Hepatocyte (in vitro differentiated cells): ENCODE measurements at regions not wholly inside any gene's neighbourhood (a gene's known extent, or its start where the extent isn't known, plus 50 kb on each side); places are given as distances from the start of the nearest gene placed in this dataset.

Experiments used
- DNase-seq: peaks from one replicate; pipeline ENCODE4 v3.0.0-alpha.2; 2016; ENCODE audit warnings: low spot score
- H2AFZ ChIP-seq: fragments of 200-600 bp; sonication (generic); 2 replicates; pipeline ENCODE4 v1.6.0; 2016; ENCODE audit warnings: antibody characterized with exemption, mild to moderate bottlenecking
- H3K27ac ChIP-seq: fragments of 200-600 bp; sonication (generic); 2 replicates; pipeline ENCODE4 v1.5.1; 2016; ENCODE audit warnings: mild to moderate bottlenecking
- H3K27me3 ChIP-seq: fragments of 200-600 bp; sonication (generic); 2 replicates; pipeline ENCODE4 v1.6.1; 2016
- H3K36me3 ChIP-seq: fragments of 200-600 bp; sonication (generic); replicated peaks from 2 replicates; pipeline ENCODE4 v1.5.1; 2016; ENCODE audit warnings: low read depth; ENCODE audit not compliant: insufficient read depth
- H3K4me1 ChIP-seq: fragments of 200-600 bp; sonication (generic); 2 replicates; pipeline ENCODE4 v1.5.1; 2016; ENCODE audit warnings: mild to moderate bottlenecking, moderate library complexity; ENCODE audit not compliant: insufficient read depth
- H3K4me2 ChIP-seq: fragments of 200-600 bp; sonication (generic); 2 replicates; pipeline ENCODE4 v1.6.0; 2016
- H3K4me3 ChIP-seq: fragments of 200-600 bp; sonication (generic); 2 replicates; pipeline ENCODE4 v1.5.1; 2016; ENCODE audit warnings: mild to moderate bottlenecking
- H3K79me2 ChIP-seq: fragments of 200-600 bp; sonication (generic); 2 replicates; pipeline ENCODE4 v1.6.0; 2017; ENCODE audit warnings: mild to moderate bottlenecking
- H3K9me2 ChIP-seq: fragments of 200-600 bp; sonication (generic); replicated peaks from 2 replicates; pipeline ENCODE4 v1.6.0; 2017; ENCODE audit warnings: mild to moderate bottlenecking; ENCODE audit not compliant: insufficient read depth
- H3K9me3 ChIP-seq: fragments of 200-600 bp; sonication (generic); 2 replicates; pipeline ENCODE4 v1.5.1; 2016; ENCODE audit warnings: low read depth, mild to moderate bottlenecking
- H4K20me1 ChIP-seq: fragments of 200-600 bp; sonication (generic); 2 replicates; pipeline ENCODE4 v1.6.0; 2016; ENCODE audit warnings: mild to moderate bottlenecking; ENCODE audit not compliant: insufficient read depth, poor library complexity, severe bottlenecking
- CTCF ChIP-seq: fragments of 200-600 bp; sonication (generic); IDR thresholded peaks from 2 replicates; pipeline ENCODE4 v1.5.1; 2016; ENCODE audit warnings: antibody characterized with exemption, mild to moderate bottlenecking; ENCODE audit not compliant: poor library complexity
- EZH2 ChIP-seq: fragments of 200-600 bp; sonication (generic); IDR thresholded peaks from 2 replicates; pipeline ENCODE4 v1.6.1; 2016; ENCODE audit warnings: antibody characterized with exemption, mild to moderate bottlenecking, borderline replicate concordance
- EZH2phosphoT487 ChIP-seq: fragments of 200-600 bp; sonication (generic); IDR thresholded peaks from one replicate; pipeline ENCODE4 v1.6.1; 2018; ENCODE audit warnings: antibody characterized with exemption, mild to moderate bottlenecking, low read depth, moderate library complexity; ENCODE audit not compliant: unreplicated experiment, severe bottlenecking
- WGBS: methylation state at CpG from one replicate; pipeline ENCODE4 v1.1.6; 2016; ENCODE audit warnings: low lambda C conversion rate; ENCODE audit errors: missing lambda C conversion rate; 5-methylcytosine and 5-hydroxymethylcytosine counted together

- H3K27ac ChIP-seq: no peak overlapping the region
- no peaks in the 10 kb centered on the region for H3K79me2 ChIP-seq
- TF ChIP-seq CTCF (no peak), EZH2phosphoT487 (no peak), EZH2 (no peak)
- no peaks in the 10 kb centered on the region for H3K27me3 ChIP-seq
- no peaks in the 10 kb centered on the region for H3K9me2 ChIP-seq
- H2AFZ ChIP-seq: no peak overlapping the region
- WGBS: 97% methylated on average over 6 of the region's 6 CpGs
- H4K20me1 ChIP-seq: no peaks in the 10 kb centered on the region
- no peak overlapping the region for H3K4me2 ChIP-seq
- H3K4me1 ChIP-seq: no peaks in the 10 kb centered on the region
- DNase-seq: no peak
- no peak overlapping the region for H3K4me3 ChIP-seq
- H3K36me3 ChIP-seq: no peaks in the 10 kb centered on the region
- H3K9me3 ChIP-seq: no peaks in the 10 kb centered on the region
Observed at GRCh38 chr1:157419845-157420542, 132.3 kb downstream of the FCRL5 start.

GRCh38 chr1:157418659-157419058 lies 133.7 kb downstream of the FCRL5 start:
- no peak for TF ChIP-seq EZH2
- TF ChIP-seq EZH2phosphoT487: no peak
- TF ChIP-seq CTCF: no peak
- Histone ChIP-seq H2AFZ (no peak overlapping the region), H3K27me3 (no peaks in the 10 kb centered on the region), H3K79me2 (no peaks in the 10 kb centered on the region), H3K4me2 (no peak overlapping the region), H3K9me3 (no peaks in the 10 kb centered on the region), H3K36me3 (no peaks in the 10 kb centered on the region), H4K20me1 (no peaks in the 10 kb centered on the region), H3K4me1 (no peaks in the 10 kb centered on the region), H3K4me3 (no peak overlapping the region), H3K9me2 (no peaks in the 10 kb centered on the region), H3K27ac (no peak overlapping the region)
- DNase-seq: no peak
- 89% methylated on average over 3 of the region's 3 CpGs for WGBS

GRCh38 chr1:157418231-157418630 lies 134.1 kb downstream of the FCRL5 start:
- no peaks in the 10 kb centered on the region for H3K9me3 ChIP-seq
- no peaks in the 10 kb centered on the region for H3K4me1 ChIP-seq
- H3K79me2 ChIP-seq: no peaks in the 10 kb centered on the region
- H3K27me3 ChIP-seq: no peaks in the 10 kb centered on the region
- TF ChIP-seq EZH2 (no peak), EZH2phosphoT487 (no peak)
- no peaks in the 10 kb centered on the region for H3K36me3 ChIP-seq
- no peak overlapping the region for H3K4me2 ChIP-seq
- H3K4me3 ChIP-seq: no peak overlapping the region
- no peaks in the 10 kb centered on the region for H4K20me1 ChIP-seq
- no peaks in the 10 kb centered on the region for H3K9me2 ChIP-seq
- no peak overlapping the region for H3K27ac ChIP-seq
- no peak for DNase-seq
- no peak overlapping the region for H2AFZ ChIP-seq
- 95% methylated on average over 1 of the region's 1 CpG for WGBS

GRCh38 chr1:157415661-157416060 lies 136.7 kb downstream of the FCRL5 start:
- no peak overlapping the region for H3K4me3 ChIP-seq
- H3K79me2 ChIP-seq: no peaks in the 10 kb centered on the region
- no peaks in the 10 kb centered on the region for H3K27me3 ChIP-seq
- WGBS: 88% methylated on average over 5 of the region's 5 CpGs
- H3K36me3 ChIP-seq: no peaks in the 10 kb centered on the region
- no peak overlapping the region for H3K27ac ChIP-seq
- H3K9me3 ChIP-seq: no peaks in the 10 kb centered on the region
- H2AFZ ChIP-seq: no peak overlapping the region
- no peak for TF ChIP-seq CTCF
- TF ChIP-seq EZH2phosphoT487: no peak
- no peak for TF ChIP-seq EZH2
- H4K20me1 ChIP-seq: no peaks in the 10 kb centered on the region
- no peaks in the 10 kb centered on the region for H3K9me2 ChIP-seq
- no peak overlapping the region for H3K4me2 ChIP-seq
- DNase-seq: no peak
- H3K4me1 ChIP-seq: no peaks in the 10 kb centered on the region
